HG03280 (cell line): ENCODE measurements at regions not wholly inside any gene's neighbourhood (a gene's known extent, or its start where the extent isn't known, plus 50 kb on each side); places are given as distances from the start of the nearest gene placed in this dataset.

Experiments
- ATAC-seq: cut with Tn5 transposase; IDR thresholded peaks from one replicate; pipeline ENCODE4 v1.9.1; 2021; ENCODE audit warnings: mild to moderate bottlenecking, moderate library complexity; ENCODE audit not compliant: unreplicated experiment

DNA sequence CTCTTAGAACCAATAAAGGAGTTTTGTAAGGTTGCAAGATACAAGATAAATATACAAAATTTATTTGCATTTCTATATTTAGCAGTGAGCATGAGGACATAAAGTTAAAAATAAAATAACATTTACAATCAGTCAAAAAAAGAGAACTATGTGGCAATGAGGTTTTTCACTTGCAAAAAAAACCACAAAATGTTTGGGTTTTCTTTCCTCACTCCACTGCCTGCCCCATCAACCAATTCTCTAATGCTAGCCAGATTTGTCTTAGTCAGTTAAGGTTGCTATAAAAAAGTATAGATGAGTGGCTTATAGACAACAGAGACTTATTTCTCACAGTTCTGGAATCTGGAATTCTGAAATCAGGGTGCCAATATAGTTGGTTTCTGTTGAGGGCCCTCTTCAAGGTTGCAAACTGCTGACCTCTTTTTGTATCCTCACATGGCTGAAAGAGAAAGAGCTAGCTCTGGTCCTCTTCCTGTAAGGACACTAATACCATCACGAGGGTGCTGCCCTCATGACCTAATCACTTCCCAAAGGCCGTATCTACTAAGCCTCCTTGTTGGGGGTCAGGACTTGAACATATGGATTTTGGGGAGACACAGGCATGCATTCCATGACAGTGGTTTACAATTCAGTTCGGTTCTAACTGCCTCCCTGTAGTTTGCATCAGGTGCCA is 566.2 kb downstream of the GALR1 start:
- no peak for ATAC-seq

DNA sequence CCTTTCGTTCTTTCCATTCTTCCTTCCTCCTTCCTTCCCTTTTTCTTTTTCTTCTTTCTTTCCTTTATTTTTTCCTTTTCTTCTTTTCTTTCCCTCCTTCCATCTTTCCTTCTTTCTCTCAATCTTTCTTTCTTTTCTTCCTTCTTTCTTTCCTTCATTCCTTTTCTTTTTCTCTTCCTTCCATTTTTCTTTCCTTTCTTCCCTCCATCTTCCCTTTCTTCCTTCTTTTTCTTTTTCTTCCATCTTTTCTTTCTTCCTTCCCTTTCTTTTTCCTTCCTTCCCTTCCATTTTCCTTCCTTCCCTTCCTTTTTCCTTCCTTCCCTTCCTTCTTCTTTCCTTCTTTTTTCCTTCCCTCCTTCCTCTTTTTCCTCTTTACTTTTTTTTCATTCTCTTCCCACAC is 568.7 kb downstream of the GALR1 start:
- no peak for ATAC-seq

GRCh38 chr18:77820472-77820871 is 570.8 kb downstream of the GALR1 start:
- no peak for ATAC-seq

DNA sequence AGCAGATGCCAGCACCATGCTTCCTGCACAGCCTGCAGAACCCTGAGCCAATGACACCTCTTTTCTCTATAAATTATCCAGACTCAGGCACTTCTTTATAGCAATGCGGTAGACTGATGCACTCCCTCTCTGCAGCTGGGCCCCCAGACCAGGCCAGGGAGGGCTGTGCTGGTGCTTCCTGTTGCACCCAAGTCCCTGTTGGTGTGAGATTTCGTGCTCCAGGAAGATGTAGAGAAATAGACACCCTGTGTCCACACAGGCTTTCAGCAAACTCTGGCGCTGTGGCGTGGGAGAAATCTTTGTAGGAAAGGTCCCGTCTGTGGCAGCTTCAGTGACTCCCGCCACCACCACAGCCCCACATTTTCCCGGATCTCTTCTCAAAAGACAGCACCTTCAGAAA is 572.2 kb downstream of the GALR1 start:
- ATAC-seq = no peak

- ATAC-seq = no peak
Observed at GRCh38 chr18:77822632-77823031, 573.0 kb downstream of the GALR1 start.

GRCh38 chr18:77833807-77834206 is 584.2 kb downstream of the GALR1 start:
- no peak for ATAC-seq

- ATAC-seq = no peak
Observed at GRCh38 chr18:77851802-77852201, 602.2 kb downstream of the GALR1 start.

- ATAC-seq = no peak
Observed at GRCh38 chr18:77853859-77854258, 604.2 kb downstream of the GALR1 start.

GRCh38 chr18:77857678-77858655 is 608.3 kb downstream of the GALR1 start:
- no peak for ATAC-seq

DNA sequence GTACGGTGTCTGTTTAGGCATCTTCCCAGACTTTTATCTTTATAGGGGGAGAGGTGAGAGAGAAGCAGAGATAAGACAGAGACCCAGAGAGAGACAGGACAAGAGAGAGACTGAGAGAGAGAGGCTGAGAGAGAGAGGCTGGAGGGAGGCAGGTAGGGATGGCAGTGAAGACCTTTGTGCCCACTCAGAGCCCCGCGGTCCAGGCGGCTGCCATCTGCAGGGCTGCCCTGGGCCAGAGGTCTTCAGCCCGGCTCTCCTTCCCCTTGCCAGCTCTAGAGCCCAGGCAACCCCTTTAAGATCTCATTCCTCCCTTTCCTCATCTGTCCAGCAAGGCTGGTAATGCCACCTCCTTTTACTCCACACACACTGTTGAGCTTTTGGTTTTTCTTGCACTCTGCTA is 610.0 kb downstream of the GALR1 start:
- ATAC-seq = no peak

DNA sequence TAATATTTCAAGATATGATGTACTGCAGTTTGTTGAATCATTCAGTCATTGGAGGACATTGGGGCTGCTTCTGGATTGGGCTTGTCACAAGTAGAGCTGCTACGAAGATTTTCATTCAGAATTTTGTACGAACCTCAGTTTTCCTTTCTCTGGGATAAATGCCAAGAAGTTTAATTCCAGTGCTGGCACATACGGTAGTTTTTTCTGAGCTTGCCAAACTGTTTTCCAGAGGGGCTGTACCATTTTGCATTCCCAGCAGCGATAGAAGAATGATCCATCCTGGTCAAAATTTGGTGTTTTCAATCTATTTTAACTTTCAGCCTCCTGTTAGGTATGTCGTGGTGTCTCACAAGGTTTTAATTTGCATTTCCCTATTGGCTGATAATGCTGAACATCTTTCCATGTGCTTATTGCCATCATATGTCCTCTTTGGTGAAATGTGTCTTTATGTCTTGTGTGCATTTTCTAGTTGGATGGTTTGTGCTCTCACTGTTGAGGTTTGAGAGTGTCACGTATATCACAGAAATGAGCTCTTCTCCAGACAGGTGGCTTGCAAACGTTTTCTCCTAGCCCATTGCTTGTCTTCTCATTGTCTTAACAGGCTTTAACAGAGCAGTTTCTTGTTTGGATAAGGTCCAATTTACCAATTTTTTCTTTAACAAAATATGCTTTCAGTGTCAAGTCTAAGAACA is 612.6 kb downstream of the GALR1 start:
- no peak for ATAC-seq

DNA sequence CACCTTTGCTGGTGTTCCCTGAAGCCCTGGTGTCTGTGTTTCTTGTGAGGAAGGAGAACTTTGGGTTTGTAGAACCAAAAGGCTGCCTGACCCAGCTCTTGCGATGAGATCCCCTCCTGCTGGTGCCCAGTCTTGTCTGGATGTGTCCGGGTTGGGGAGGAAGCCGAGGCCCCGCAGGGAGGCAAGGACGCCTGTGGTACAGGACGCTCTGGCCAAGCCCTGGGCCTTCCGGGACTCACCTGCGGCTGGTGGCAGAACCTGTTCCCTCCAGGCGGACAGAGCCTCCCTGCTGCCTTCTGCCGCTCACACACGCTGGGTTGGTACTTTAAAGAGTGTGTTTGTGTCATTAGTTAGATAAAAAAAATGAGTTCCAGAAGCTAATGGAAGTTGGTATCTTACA is 616.2 kb downstream of the GALR1 start:
- ATAC-seq = no peak

DNA sequence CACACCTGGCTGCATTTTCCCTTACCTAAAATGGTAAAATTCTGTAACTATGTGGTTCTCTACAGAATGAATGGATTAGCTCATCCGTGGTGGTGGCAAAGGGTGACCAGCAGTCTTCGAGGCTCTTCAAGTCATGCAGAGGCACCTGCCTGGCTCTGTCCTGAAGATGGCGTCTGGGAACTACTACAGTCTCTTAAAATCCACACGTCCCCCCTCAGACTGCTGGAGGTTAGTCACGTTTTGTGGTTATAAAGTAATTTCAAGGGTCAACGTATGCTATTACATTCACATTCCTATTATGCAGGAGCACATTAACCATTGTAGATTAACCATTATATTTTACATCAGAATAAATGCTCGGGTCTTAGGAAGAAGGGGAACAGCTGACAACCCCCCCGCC is 616.7 kb downstream of the GALR1 start:
- no peak for ATAC-seq

- ATAC-seq = no peak
Observed at GRCh38 chr18:77870199-77870598, 620.6 kb downstream of the GALR1 start.

DNA sequence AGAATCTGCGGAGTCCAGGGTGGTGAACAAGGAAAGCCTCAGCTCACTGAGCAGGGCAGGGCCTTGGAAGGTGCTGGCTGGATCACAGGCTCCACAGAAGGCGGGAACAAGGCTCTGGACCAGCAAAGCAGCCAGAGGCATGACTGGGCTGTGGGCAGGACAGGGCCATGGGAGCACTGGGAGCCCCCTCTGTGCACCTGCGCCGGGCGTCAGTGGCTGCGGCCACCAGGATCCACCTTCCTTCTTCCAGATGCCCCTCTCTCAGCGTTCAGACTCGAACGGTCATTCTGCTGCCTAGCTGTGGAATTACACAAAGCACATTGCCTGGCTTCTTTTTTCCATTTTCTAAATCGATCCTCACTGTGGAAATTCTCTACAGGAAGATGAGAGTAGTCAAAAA is 621.2 kb downstream of the GALR1 start:
- ATAC-seq = no peak

GRCh38 chr18:77872166-77872565 is 622.5 kb downstream of the GALR1 start:
- no peak for ATAC-seq

DNA sequence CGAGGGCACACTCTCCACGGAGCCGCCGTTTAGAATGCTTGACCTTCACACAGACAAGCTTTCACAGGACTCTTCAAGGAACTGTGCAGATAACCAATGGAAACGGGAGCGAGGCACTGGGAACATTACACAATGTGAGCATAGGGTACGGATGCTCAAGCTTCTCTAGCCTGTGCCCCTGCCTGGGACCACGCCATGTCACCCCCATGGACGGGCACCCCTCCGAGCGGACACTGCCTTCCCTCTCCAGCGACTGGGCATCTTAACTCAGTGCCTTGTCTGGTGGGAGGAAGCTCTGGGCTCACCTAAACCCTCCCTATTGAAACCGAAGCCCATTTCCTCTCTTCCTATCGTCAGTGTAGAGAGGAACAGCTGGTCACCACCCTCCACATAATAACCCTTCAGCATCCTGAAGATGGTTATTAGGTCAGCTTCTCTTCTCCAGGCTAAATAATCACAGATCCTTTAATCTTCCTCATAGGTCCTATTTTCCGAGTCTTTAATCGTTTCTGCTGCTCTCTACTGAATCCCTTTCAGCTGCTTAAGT is 626.7 kb downstream of the GALR1 start:
- ATAC-seq = no peak

GRCh38 chr18:77879829-77880228 is 630.2 kb downstream of the GALR1 start:
- no peak for ATAC-seq

GRCh38 chr18:77884454-77884853 is 634.8 kb downstream of the GALR1 start:
- no peak for ATAC-seq

DNA sequence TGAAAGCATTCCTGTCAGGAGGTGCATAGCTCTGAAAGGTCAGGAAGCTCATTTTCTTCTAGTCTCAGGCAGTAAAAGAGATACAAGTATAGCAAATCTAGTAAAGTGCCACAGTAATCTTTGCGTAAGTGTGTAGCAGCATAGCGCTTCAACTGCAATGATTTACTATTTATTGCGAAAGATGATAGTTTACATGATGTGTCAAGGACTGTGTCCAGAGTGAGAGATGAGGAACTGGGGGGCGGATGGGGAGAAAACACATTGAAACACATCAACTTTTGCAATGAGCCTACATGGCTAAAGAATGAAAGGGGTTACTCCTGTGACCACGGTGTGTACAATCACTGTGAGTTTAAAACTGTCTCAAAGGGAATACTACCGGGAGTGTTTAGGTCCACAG is 644.4 kb downstream of the GALR1 start:
- ATAC-seq = no peak

DNA sequence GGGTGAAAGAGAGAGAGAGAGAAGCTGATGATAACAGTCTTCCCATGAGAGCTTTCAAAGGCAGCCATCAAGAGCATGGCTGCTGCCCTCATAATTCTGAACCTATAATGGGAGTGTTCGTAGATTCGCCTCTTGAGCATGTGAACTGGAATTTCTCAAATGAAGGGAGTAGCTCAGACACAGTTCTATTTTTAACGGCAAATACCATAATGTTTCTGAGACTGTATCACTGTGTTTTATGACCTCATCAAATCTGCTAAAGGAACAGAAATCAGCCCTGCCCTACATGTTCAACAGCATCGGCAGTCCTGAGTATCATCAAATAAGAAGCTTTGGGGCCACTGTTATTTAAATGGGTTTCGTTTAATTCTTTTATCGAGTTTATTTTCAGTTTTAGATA is 645.6 kb downstream of the GALR1 start:
- no peak for ATAC-seq
